Fibroblast of skin of back (primary cell): ENCODE measurements at regions not wholly inside any gene's neighbourhood (a gene's known extent, or its start where the extent isn't known, plus 50 kb on each side); places are given as distances from the start of the nearest gene placed in this dataset.

Source experiments
- DNase-seq: peaks from one replicate; pipeline ENCODE4 v3.0.0-alpha.2; 2013

- DNase-seq = no peak
Observed at GRCh38 chr21:14716761-14717396, 170.8 kb upstream of the SAMSN1 start.

GRCh38 chr21:14713109-14713508 lies 167.0 kb upstream of the SAMSN1 start:
- no peak for DNase-seq

- DNase-seq = no peak
Observed at GRCh38 chr21:14712121-14712715, 166.1 kb upstream of the SAMSN1 start.

GRCh38 chr21:14711287-14711686 lies 165.2 kb upstream of the SAMSN1 start:
- no peak for DNase-seq

GRCh38 chr21:14707511-14708020 lies 161.5 kb upstream of the SAMSN1 start:
- DNase-seq = no peak

- DNase-seq = no peak
Observed at GRCh38 chr21:14706712-14707510, 160.8 kb upstream of the SAMSN1 start.

GRCh38 chr21:14699433-14700407 lies 153.6 kb upstream of the SAMSN1 start:
- no peak for DNase-seq

GRCh38 chr21:14697769-14698168 lies 151.7 kb upstream of the SAMSN1 start:
- DNase-seq = no peak

GRCh38 chr21:14694817-14695216 lies 148.7 kb upstream of the SAMSN1 start:
- DNase-seq = no peak

GRCh38 chr21:14693997-14694396 lies 147.9 kb upstream of the SAMSN1 start:
- DNase-seq = no peak

GRCh38 chr21:14691914-14692313 lies 145.8 kb upstream of the SAMSN1 start:
- no peak for DNase-seq

- DNase-seq = no peak
Observed at GRCh38 chr21:14690886-14691285, 144.8 kb upstream of the SAMSN1 start.

GRCh38 chr21:14688936-14689335 lies 142.8 kb upstream of the SAMSN1 start:
- no peak for DNase-seq

GRCh38 chr21:14688412-14688811 lies 142.3 kb upstream of the SAMSN1 start:
- no peak for DNase-seq

GRCh38 chr21:14687268-14687625 lies 141.1 kb upstream of the SAMSN1 start:
- DNase-seq = no peak

GRCh38 chr21:14686466-14687267 lies 140.6 kb upstream of the SAMSN1 start:
- no peak for DNase-seq

- no peak for DNase-seq
Observed at GRCh38 chr21:14685568-14685967, 139.5 kb upstream of the SAMSN1 start.

GRCh38 chr21:14684071-14684470 lies 138.0 kb upstream of the SAMSN1 start:
- no peak for DNase-seq

GRCh38 chr21:14683063-14683462 lies 136.9 kb upstream of the SAMSN1 start:
- no peak for DNase-seq

GRCh38 chr21:14678973-14679574 lies 133.0 kb upstream of the SAMSN1 start:
- no peak for DNase-seq

- no peak for DNase-seq
Observed at GRCh38 chr21:14677639-14678179, 131.6 kb upstream of the SAMSN1 start.
